SIG-M5 treated with dmso at 0.1 percent for 504 hours (cell line): ENCODE measurements at regions not wholly inside any gene's neighbourhood (a gene's known extent, or its start where the extent isn't known, plus 50 kb on each side); places are given as distances from the start of the nearest gene placed in this dataset.

Experiments used
- DNase-seq: peaks from one replicate; lab custom pipeline; 2025; ENCODE audit not compliant: unreplicated experiment; lab: John Stamatoyannopoulos, UW

GRCh38 chr12:100738086-100738485 is 56.5 kb upstream of the ANO4 start:
- no peak for DNase-seq

GRCh38 chr12:100741084-100741711 is 53.4 kb upstream of the ANO4 start:
- DNase-seq, result peak; percentile 21

GRCh38 chr12:100743060-100743459 is 51.5 kb upstream of the ANO4 start:
- no peak for DNase-seq
